GM18867 (cell line): ENCODE measurements at regions not wholly inside any gene's neighbourhood (a gene's known extent, or its start where the extent isn't known, plus 50 kb on each side); places are given as distances from the start of the nearest gene placed in this dataset.
"Not testable (repeated sequence)": the region's sequence is repeated elsewhere in the genome, so short reads cannot be mapped to it uniquely, and the experiment has no call there.

Experiments used
- ATAC-seq: cut with Tn5 transposase; IDR thresholded peaks from one replicate; pipeline ENCODE4 v1.9.1; 2021; ENCODE audit warnings: mild to moderate bottlenecking, moderate library complexity; ENCODE audit not compliant: unreplicated experiment

DNA sequence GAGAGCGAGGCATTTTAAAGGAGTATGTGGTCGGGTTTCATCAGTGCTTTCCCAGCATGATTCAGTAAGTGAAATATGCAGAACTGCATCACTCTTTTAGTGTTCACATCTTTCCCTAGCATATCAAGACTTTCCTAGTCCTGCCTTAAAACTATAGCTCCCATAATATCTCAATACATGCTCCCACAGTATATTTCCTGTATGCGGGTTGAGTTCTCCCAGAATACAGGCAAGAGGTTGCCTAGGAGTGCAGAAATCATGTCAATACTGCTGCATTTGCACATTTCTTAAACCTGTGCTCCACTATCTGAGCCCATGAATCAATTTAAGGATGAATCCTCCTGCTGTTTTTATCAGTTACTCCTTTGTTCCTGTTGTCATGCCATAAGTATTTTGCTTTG lies 386.6 kb upstream of the SLC35B3 start:
- ATAC-seq: no peak

DNA sequence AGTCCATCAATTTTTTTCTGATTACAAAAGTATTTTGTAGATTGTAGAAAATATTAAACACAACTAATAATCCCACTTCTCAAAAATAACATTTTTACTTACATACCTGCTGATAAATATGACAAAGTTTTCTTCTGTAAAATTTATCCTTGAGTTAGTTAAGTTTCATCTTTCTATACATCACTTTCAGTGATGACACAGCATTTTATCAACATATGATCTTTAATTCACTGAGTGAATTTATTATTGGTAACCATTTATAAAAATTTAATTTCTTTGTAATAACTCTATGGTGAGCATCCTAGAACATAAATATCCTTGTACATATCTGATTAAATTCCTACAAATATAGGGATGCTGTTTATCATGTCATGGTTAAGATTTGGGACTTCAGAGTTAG lies 385.0 kb upstream of the SLC35B3 start:
- no peak for ATAC-seq

DNA sequence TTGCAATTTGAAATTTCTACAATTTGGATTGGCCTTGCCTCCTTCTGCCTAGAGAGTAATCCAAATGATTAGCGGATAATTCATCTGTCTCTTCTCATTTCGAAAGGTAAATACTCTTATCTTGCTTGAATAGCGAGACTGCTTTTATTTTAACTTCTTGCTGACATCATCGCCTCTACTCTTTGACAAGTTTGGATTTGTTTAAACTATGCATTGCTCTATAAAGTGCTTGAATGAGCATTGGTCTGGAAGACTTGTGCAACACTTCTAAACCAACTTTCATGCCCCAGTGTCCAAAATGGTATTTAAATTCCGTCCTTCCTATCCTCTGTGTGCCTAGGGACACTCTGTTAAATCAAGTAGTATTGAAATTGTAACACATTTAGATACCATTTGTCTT lies 384.1 kb upstream of the SLC35B3 start:
- no peak for ATAC-seq

DNA sequence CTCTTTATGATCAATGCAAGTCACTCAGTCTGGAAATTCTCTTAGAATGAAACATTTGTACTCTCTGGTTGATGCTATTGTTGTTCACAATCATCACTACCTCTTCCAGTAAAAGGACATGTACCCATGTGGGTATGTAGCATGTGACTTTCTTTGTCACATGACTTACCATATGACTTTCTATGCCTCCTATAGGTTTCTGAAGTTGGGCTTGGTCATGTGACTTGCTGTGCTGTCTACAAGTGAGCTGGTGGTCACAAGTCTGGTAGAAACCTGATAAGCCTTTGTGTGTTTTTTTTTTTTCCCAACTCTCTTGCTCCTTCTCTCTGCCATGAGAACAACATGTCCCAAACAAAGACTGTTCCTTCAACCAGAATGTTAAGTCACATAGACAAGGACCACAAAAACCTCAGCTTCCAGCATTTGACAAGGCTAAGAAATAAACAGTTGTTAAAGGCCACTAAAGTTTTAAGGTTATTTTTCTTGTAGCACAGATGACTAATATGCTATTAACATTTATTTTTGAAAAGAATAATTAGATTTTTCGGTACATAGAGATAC lies 379.2 kb upstream of the SLC35B3 start:
- ATAC-seq: no peak

DNA sequence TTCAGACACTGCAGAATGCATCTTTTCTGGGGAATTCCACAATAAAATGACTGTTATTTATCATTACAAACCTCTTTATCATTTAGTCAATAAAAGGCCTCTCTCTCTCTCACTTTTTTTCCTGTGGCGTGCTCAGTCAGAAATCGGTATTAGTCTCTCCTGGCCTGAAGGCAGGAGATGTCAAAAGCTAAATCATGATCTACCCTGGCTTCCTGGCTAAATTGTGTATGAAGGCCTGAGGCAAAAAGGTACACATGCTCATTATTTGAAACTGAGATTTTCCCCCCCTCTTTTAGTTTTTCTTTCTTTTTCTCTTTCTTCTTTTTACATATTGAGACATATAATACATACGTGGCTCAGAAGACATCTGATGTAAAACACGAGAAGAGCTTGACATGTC lies 375.0 kb upstream of the SLC35B3 start:
- no peak for ATAC-seq

DNA sequence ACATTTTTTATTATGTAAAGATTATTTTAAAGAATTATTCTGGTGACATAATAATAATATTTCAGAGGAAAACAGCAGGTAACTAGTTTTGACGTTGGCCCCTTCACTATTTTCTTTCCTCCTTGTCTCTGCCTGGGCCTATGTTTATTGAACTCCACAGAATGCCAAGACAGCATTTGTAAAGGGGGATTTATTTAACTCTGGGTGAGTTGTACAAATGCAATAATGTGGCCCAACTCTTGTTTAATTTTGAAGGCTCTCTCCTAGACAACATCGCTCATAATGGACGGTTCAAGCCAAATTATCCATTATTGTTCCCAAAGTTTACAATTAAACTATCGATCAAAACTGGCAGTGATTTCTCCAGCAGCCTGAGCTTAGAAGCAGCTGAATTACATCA lies 374.3 kb upstream of the SLC35B3 start:
- ATAC-seq: no peak

DNA sequence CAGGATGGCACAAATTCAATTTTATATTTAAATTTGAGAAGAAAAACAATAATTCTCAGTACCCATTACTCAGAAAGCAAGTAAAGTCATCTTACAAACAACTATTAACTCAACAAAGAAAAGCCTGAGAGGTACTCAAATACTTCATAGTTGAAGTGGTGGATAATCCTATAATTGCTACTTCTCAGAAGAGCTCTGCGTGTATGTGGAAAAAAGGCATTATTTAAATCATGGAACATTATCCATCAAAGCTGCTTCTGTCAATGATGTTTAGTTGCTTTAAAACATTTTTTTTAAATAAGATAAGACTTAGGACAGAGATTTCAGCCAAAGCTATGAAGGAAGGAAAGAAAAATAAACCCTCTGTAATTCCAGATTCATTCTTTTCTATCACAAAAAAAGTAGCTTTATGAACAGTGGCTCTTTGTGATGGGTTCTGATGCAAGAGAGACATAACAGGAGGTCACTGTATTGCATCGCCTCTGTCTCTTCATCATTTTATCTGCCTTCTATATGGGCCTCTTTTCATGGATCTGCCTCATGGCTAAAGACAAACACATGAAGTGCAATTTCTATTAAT lies 367.9 kb upstream of the SLC35B3 start:
- no peak for ATAC-seq

DNA sequence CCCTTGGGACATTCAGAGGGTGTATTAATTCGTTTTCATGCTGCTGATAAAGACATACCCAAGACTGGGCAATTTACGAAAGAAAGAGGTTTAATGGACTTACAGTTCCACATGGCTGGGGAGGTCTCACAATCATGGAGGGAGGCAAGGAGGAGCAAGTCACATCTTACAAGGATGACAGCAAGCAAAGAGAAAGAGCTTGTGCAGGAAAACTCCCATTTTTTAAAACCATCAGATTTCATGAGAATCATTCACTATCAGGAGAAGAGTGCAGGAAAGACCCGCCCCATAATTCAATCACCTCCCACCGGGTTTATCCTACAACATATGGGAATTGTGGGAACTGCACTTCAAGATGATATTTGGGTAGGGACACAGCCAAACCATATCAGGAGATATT lies 367.1 kb upstream of the SLC35B3 start:
- not testable (repeated sequence) for ATAC-seq

DNA sequence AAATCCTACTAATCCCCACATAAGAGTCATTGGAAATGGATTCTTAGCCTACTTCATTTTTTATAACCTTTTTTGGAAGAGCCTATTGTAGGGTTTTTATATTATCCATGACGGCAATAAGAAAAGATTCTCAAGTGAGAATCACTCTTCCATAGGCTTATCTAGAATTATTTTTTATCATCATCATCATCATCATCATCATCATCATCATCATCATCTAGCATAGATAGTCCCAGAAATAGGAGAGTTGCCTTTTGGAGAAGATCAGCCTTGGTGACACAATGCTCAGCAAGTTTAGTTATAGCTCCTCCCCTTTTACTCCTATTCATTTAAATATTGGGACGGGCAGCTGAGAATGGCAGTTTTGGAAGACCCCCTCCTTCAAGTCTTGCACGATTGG lies 359.1 kb upstream of the SLC35B3 start:
- no peak for ATAC-seq

DNA sequence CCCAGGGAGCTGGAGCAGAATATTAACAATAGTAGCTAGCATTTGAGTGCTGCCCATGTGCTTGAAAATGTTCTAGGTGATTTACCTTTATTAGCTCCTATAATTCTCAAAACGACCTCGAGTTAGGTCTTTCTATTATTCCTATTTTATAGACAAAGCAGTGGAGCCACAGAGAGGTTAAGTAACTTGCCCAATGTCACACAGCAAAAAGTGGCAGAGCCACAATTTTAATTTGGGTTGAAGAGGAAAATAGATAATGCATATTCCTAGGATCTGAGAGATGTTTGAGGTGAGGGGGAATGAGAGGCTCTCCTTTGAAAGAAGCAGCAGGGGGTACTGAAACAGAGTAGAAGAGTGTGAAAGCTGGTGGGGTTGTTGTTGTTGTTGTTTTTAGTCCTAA lies 354.5 kb upstream of the SLC35B3 start:
- no peak for ATAC-seq

DNA sequence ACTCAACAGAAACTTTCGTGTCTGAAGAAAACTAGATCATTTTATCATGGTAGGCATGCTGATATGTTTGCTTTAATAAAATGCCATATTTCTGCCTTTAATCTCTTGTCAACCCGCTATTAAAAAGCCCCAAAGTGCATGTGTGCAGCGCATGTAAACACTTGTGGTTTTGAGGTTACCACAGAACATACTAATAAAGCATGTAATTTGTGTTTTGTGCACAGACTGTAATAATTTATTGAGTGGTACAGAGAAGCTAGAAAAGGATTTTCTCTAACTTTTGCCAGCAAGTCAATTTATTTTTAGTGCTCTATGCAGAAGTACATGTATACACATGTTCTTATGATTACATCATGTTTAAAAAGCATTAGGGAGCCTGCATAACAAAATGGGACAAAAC lies 349.9 kb upstream of the SLC35B3 start:
- ATAC-seq: no peak

DNA sequence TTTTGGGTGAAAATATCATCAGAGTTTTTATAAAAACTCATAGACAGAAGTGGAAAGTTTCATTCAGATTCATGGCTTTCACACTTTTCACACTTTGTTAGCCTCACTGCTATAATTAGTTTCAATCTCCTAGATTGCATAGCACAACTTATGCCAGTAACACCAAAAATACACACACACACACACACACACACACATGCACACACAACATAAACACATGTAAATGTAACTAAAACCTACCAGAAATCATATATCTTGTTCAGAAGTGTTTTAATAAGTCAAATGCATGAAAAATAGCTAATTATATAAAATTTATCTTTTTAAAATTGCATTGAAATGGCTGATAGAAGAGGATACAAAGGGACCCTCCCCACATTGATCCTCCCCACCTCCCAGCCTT lies 347.8 kb upstream of the SLC35B3 start:
- ATAC-seq: no peak

DNA sequence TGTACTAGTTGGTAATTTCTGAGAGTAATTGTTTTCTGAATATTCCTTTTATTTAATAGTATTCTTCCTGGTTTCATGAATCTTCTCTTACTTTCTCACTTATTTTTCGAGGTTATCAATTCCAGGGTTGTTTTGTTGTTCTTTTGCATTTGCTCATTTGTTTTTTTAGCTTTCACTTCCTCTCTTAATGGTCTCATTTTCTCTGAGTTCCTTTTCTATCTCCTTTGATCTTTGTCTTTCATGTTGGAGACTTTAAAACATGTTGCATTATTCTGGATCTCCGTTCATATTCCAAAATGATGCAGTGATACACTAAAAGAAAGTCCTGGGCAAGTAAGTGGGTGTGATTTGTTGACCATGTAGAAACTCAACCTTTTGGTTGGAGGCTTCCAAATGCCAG lies 345.3 kb upstream of the SLC35B3 start:
- no peak for ATAC-seq

DNA sequence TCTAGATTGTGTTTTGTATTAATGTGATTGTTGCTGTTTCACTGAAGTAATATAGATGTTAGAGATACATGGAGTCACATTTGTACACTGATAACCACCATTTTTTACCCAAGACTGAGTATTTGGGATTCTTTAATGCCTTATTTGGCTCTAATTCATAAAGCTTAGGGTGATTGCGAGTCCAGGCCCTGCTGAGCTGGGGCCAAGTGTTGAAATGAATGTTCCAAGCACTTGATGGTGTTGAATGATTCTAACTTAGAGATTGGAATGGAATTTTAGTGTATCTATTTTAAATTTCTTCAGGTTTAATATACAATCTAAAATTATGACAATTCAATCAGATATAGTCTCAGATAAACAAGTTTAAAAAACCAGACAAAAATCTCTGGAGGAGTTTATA lies 329.4 kb upstream of the SLC35B3 start:
- ATAC-seq: no peak

DNA sequence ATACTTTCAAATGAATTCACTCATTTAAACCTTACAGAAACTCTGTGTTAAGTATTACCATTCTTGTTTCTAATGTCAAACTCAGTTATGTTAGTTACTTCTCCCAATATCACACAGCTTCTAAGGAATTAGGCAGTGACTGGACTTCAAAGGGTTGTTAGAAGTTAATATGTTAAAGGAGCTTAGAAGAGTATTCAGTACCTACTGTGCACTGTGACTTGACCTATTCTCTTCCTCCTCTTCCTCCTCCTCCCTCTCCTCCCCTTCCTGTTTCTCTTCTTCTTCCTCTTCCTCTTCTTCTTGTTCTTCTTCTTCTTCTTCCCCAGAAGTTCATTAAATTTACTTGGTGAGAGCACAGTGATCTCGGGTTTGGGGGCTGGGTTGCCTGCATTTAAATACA lies 325.6 kb upstream of the SLC35B3 start:
- ATAC-seq: no peak

DNA sequence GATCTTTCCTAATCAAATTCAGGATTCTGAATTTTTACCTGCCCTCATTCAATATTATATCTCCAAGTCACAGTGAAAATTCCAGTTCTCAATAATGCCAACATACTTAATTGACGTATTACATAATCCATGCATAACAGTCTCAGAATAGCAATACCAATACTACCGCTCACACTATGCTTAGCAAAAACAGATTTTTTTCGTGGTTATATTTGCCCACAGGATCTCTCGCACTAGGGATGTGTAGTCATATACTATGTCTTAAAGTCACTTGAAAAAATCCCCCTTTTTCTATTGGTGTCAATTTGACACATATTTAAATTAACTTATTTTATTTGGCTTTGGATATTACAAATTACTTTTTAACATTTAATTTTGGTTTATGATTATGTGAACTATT lies 323.1 kb upstream of the SLC35B3 start:
- ATAC-seq: no peak

DNA sequence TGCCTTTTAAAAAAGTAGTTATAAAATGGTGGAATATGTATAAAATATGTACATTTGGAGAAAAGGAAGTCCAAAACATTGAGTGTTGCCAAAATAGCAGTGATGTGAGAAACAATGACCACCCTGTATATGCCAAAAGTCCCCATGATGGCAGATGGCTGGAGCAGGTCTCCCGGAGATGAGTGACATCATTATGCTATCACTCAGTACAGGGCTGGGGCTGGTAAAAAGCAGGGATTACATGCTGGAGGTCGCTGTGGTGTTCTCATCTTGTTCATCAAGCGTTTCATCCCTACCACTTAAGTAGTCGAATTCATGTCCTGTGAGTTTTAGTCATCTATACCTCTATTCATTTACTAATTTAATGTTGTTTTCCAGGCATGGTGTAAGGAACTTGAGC lies 315.3 kb upstream of the SLC35B3 start:
- no peak for ATAC-seq

DNA sequence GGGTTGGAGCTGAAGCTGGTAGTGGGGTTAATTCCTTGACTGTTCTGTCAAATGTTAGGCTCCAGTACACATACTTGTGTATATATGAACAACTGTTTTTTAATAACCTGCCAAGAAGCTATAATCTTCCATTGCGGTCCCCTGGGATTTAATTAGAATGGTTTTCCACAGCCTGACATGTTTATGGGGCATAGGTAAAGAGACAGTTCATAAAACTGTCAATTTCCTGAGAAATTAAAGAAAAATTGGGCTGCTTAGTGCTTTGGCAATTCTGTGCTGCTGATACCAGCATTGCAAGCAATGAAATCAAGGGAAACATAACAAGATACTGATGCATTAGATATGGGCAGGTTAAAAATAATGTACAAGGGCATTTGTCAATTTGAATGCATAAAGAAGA lies 314.1 kb upstream of the SLC35B3 start:
- ATAC-seq: no peak

DNA sequence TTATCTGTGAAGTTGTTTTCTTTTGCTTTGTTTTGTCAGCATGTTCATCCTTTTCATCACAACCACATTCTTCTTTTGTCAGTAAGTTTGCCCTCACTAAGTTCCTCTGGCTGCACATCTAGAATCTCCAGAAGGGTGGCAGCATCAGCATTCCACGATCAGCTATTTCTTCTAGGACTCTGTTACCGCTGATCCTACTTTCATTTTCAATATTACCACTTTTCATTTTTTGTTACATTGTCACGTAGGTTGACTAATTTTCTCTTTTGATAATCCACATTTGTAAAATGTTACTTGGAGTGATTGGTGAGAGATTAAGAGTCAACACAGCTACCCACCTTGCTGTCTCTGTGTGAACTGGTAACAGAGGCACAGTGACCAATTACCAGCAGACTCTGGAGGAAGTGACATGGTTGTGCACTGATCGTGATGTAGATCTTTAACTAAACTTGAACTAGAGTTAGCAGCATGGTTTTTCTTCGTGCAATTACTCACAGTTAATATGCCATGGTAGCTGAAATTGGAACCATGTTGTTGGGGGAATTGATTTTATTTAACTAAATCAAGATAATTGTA lies 307.9 kb upstream of the SLC35B3 start:
- peak; percentile 84 for ATAC-seq

DNA sequence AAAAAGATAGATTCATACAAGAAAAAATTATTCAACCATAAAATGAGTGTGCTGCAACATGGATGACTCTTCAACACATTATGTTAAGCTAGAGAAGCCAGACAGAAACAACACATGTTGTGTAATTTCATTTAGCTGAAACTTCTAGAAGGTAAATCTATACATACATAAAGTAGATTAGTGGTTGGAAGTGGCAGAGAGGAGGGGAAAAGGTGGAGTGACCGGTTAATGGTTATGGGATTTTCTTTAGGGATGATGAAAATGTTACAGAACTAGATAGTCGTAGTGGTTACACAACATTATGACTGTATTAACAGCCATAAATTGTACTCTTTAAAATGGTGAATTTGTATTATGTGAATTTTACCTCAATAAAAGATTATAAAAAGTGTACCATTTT lies 304.1 kb upstream of the SLC35B3 start:
- no peak for ATAC-seq

DNA sequence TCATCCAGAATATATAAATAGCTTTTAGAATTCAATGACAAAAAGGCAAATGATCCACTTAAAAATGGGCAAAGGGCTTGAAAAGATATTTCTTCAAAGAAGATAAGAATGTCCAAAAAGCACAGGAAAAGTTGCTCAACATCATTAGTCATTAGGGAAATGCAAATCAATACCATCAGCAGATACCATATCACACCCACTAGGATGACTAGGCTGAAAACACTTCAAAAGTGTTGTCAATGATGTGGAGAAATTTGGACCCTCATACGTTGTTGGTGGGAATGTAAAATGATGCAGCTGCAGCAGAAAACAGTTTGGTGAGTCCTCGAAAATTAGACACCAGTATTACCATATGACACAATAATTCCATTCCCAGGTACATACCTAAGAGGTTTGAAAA lies 303.6 kb upstream of the SLC35B3 start:
- no peak for ATAC-seq

DNA sequence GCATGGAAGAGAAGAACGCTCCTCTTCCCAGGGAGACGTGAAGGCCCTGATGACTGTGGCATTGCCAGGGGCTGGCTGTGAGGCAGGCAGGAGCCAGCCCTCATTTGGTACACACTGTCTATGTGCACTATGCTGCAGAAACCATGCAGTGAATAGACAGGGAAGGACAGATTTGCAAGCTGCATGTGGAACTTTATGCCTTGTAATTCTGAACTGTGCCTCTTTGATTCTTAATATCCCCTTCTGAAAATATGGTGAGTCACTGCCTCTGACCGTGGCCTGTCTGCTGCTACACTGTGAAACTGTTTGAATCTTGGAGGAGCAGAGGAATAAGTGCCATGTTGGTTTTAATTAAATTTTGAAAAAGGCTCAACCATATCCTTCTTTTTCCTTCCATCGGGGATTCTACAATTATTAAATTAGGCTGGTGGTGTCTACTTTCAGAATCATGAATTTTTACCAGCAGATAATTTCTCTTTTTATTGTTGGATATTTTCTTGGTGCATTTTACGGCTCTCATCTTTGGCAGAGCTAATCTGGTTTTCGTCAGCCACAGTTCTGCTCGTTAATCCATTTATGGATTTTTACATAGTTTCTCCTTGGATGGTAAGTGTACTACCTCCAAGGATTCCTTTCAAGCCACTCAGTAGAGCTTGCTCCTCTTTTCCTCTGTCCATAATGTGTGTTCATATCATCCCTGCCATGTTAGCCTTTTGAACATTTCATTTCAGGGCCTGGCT lies 301.0 kb upstream of the SLC35B3 start:
- ATAC-seq: no peak
